Limb (tissue), 2 donors: ENCODE measurements at regions not wholly inside any gene's neighbourhood (a gene's known extent, or its start where the extent isn't known, plus 50 kb on each side); places are given as distances from the start of the nearest gene placed in this dataset.

Source experiments
- DNase-seq, 2 donors: peaks; one replicate each; pipeline ENCODE4 v3.0.0-alpha.2; 2016; ENCODE audit errors: extremely low spot score in 2 of 2

DNA sequence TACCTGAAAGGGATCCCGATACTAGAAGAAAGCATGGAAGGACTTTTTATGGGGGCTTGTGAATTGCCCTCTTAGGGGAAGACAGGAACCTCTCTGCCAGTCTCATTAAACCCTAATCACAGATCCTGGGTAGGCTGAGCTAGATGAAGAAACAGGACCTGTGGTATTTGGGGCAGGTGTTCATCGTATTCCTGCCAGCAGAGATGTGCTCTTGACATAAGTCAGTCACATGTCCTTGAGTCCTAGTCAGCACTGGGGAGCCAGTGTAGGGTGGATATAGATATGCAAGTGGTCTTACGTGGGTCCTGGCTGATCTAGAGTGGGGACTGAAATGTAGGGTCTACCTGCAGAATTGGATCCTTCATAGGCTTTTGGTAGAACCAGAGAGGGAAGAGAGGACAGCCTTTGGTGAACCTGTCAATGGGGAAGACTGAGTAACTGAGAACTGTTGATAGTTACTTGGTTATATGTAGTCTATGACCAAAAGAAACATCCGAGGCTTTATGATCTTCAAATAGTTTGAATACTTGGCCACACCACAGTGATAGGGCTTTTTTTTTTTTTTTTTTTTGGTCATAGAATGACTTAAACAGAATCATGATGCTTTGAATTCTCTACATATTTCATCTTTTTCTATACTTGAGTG, 63.5 kb upstream of the WDR1 start:
- DNase-seq, result no peak

DNA sequence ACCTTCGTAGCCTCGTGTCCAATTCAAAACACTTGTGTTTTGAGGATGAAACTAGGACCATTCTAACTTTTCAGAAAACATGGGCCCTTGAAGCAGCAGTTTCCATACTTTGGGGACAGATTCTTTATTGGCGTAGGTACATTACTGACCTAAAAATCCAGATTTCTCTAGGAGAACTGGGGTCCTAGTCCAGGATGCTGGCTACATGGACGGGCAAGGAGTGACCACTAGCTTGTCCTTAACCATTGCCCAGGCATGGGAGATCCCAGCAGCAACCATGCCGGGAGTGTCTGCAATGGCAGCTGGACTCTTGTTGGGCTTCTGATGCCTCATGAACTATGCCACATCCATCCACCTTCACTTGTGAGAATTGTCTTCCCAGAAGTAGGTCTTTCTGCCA, 62.2 kb upstream of the WDR1 start:
- no peak for DNase-seq

GRCh38 chr4:10175626-10176025, 59.0 kb upstream of the WDR1 start:
- DNase-seq, result no peak

GRCh38 chr4:10173754-10174749, 57.5 kb upstream of the WDR1 start:
- no peak for DNase-seq

GRCh38 chr4:10173037-10173753, 56.6 kb upstream of the WDR1 start:
- DNase-seq, result no peak

GRCh38 chr4:10172278-10172921, 55.8 kb upstream of the WDR1 start:
- DNase-seq, result no peak

- no peak for DNase-seq
Measured at GRCh38 chr4:10171055-10171454, 54.5 kb upstream of the WDR1 start.

DNA sequence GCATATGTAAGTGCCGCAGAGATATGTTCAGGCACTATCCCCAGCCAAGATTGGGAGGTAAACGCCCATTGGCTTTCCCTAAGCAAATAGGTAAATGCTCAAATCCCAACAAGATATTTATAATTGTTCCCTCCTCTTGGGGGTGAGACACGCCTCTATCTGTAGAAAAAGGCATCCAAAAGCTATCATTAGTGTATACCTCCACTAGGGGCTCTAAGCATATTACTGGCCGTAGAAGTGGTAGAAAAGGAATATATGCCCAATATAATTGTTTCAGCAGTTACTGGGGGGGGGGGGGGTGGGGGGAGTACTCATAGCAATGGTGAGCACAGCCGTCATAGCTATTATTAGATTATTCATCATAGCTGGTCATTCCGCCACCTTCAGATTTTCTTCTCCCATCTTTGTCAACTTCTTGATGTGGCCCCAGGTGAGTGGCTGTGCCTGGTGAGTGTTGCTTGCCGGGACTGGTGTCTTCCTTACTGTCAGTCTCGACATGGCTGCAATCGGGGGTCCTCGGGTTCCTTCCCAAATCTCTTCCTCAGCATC, 53.3 kb upstream of the WDR1 start:
- no peak for DNase-seq

DNA sequence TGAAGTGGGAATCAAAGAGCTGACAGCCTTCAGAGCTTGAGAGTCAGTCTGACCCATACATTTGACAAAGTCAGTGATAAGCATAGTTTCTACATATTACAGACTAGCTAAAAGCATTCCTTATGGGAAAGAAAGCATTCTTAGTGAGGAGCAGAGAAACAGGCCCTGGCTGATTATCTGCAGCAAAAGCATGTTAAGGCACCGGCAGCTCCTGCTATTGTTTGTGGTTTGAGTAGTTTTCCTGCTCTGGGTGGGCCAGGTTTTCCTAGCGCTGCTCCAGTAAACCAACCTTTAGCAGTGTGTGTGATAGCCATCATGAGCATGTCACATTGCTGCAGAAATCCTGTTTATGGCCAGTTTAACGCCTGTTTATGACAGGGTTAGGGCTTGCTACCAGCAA, 51.6 kb upstream of the WDR1 start:
- no peak for DNase-seq

GRCh38 chr4:10167201-10167600, 50.6 kb upstream of the WDR1 start:
- no peak for DNase-seq
